GM18507 (cell line): ENCODE measurements at regions not wholly inside any gene's neighbourhood (a gene's known extent, or its start where the extent isn't known, plus 50 kb on each side); places are given as distances from the start of the nearest gene placed in this dataset.
A peak's percentile ranks its signal among the peaks of the same experiment; 100 is the strongest.

Experiments
- DNase-seq: peaks from one replicate; pipeline ENCODE4 v3.0.0; 2011; ENCODE audit warnings: low read depth; ENCODE audit not compliant: insufficient read length; ENCODE audit errors: extremely low spot score
- FAIRE-seq: peaks from 2 replicates; lab custom pipeline; 2011; peaks lifted over from hg19 to GRCh38; lab: Jason Lieb, UNC

- DNase-seq (no peak), FAIRE-seq (peak; percentile 12)
These were observed 336.1 kb downstream of the CDC5L start for GRCh38 chr6:44723439-44724197.

- no peak for DNase-seq
These were observed 337.6 kb downstream of the CDC5L start for GRCh38 chr6:44725070-44725469.

GRCh38 chr6:44727651-44728630 lies 340.4 kb downstream of the CDC5L start:
- DNase-seq (no peak), FAIRE-seq (no peak)

More at GRCh38 chr6:44725070-44725469, 337.6 kb downstream of the CDC5L start:
- FAIRE-seq: no peak

- DNase-seq: no peak
- FAIRE-seq: no peak
These were observed 343.4 kb downstream of the CDC5L start for GRCh38 chr6:44730771-44731391.

- FAIRE-seq: no peak
These were observed 344.1 kb downstream of the CDC5L start for GRCh38 chr6:44731485-44732095.

GRCh38 chr6:44732243-44732642 lies 344.7 kb downstream of the CDC5L start:
- DNase-seq: no peak
- FAIRE-seq: no peak

More at GRCh38 chr6:44731485-44732095, 344.1 kb downstream of the CDC5L start:
- no peak for DNase-seq

- no peak for DNase-seq
- no peak for FAIRE-seq
These were observed 345.6 kb downstream of the CDC5L start for GRCh38 chr6:44733126-44733525.

GRCh38 chr6:44733868-44734267 lies 346.4 kb downstream of the CDC5L start:
- DNase-seq: no peak

GRCh38 chr6:44734886-44735629 lies 347.6 kb downstream of the CDC5L start:
- FAIRE-seq: peak; percentile 52
- no peak for DNase-seq

More at GRCh38 chr6:44733868-44734267, 346.4 kb downstream of the CDC5L start:
- no peak for FAIRE-seq

- no peak for DNase-seq
These were observed 348.1 kb downstream of the CDC5L start for GRCh38 chr6:44735630-44735963.

GRCh38 chr6:44737341-44737740 lies 349.8 kb downstream of the CDC5L start:
- FAIRE-seq: no peak
- DNase-seq: no peak

More at GRCh38 chr6:44735630-44735963, 348.1 kb downstream of the CDC5L start:
- FAIRE-seq: peak; percentile 94

- FAIRE-seq: peak; percentile 72
- DNase-seq: no peak
These were observed 350.5 kb downstream of the CDC5L start for GRCh38 chr6:44737829-44738528.

- FAIRE-seq: peak; percentile 48
- no peak for DNase-seq
These were observed 351.2 kb downstream of the CDC5L start for GRCh38 chr6:44738601-44739146.

GRCh38 chr6:44739181-44739580 lies 351.7 kb downstream of the CDC5L start:
- DNase-seq (no peak), FAIRE-seq (no peak)

GRCh38 chr6:44740566-44741120 lies 353.1 kb downstream of the CDC5L start:
- FAIRE-seq (no peak), DNase-seq (no peak)

GRCh38 chr6:44742201-44742600 lies 354.7 kb downstream of the CDC5L start:
- no peak for DNase-seq
- no peak for FAIRE-seq

GRCh38 chr6:44742828-44743372 lies 355.4 kb downstream of the CDC5L start:
- DNase-seq (no peak), FAIRE-seq (no peak)
